Cardiac muscle cell (in vitro differentiated cells and primary cell): ENCODE measurements at regions not wholly inside any gene's neighbourhood (a gene's known extent, or its start where the extent isn't known, plus 50 kb on each side); places are given as distances from the start of the nearest gene placed in this dataset.

Experiments
- DNase-seq, 2 donors: peaks; one replicate each; pipeline versions ENCODE4 v3.0.0 to v3.0.0-alpha.2; 2010 to 2017; ENCODE audit warnings: low read depth in 1 of 2, low spot score in 1 of 2
- H3K27ac ChIP-seq: fragments of 200-600 bp; sonication (generic); 2 replicates; pipeline ENCODE4 v1.5.1; 2016
- H3K27me3 ChIP-seq: fragments of 200-600 bp; sonication (generic); 2 replicates; pipeline ENCODE4 v1.6.0; 2016; ENCODE audit warnings: control low read depth
- H3K36me3 ChIP-seq: fragments of 200-600 bp; sonication (generic); 2 replicates; pipeline ENCODE4 v1.5.1; 2016; ENCODE audit warnings: control low read depth
- H3K4me1 ChIP-seq: fragments of 200-600 bp; sonication (generic); 2 replicates; pipeline ENCODE4 v1.8.1; 2017; ENCODE audit warnings: low read depth, mild to moderate bottlenecking, mixed run types
- H3K4me3 ChIP-seq: fragments of 200-600 bp; sonication (generic); 2 replicates; pipeline ENCODE4 v1.5.1; 2016; ENCODE audit warnings: mild to moderate bottlenecking
- H3K9me3 ChIP-seq: fragments of 200-600 bp; sonication (generic); 2 replicates; pipeline ENCODE4 v1.5.1; 2017; ENCODE audit warnings: low read depth, mild to moderate bottlenecking, control low read depth
- CTCF ChIP-seq: IDR thresholded peaks from 2 replicates; pipeline ENCODE4 v1.5.1; 2012; ENCODE audit warnings: low read depth, mild to moderate bottlenecking, low read length

- no peak for DNase-seq
- no peaks in the 10 kb centered on the region for H3K36me3 ChIP-seq
- TF ChIP-seq CTCF: no peak
- no peak overlapping the region for H3K4me3 ChIP-seq
- no peaks in the 10 kb centered on the region for H3K27me3 ChIP-seq
- no peak overlapping the region for H3K27ac ChIP-seq
- peaks cover 6% of the 10 kb centered on the region for H3K4me1 ChIP-seq
- H3K9me3 ChIP-seq: no peaks in the 10 kb centered on the region
Observed at GRCh38 chr6:128599036-128599435, 78.6 kb upstream of the PTPRK start.

GRCh38 chr6:128598571-128598970, 78.2 kb upstream of the PTPRK start:
- no peak for DNase-seq

GRCh38 chr6:128597956-128598355, 77.6 kb upstream of the PTPRK start:
- Histone ChIP-seq H3K4me3 (no peak overlapping the region), H3K36me3 (no peaks in the 10 kb centered on the region), H3K27ac (no peak overlapping the region), H3K27me3 (no peaks in the 10 kb centered on the region), H3K4me1 (peaks cover 6% of the 10 kb centered on the region), H3K9me3 (no peaks in the 10 kb centered on the region)
- TF ChIP-seq CTCF: no peak
- no peak for DNase-seq

More at GRCh38 chr6:128598571-128598970, 78.2 kb upstream of the PTPRK start:
- Histone ChIP-seq H3K27me3 (no peaks in the 10 kb centered on the region), H3K4me1 (peaks cover 6% of the 10 kb centered on the region), H3K4me3 (no peak overlapping the region), H3K9me3 (no peaks in the 10 kb centered on the region), H3K27ac (no peak overlapping the region), H3K36me3 (no peaks in the 10 kb centered on the region)
- TF ChIP-seq CTCF: no peak

- no peaks in the 10 kb centered on the region for H3K36me3 ChIP-seq
- peaks cover 6% of the 10 kb centered on the region for H3K4me1 ChIP-seq
- no peak for DNase-seq
- no peak overlapping the region for H3K27ac ChIP-seq
- no peak for TF ChIP-seq CTCF
- H3K4me3 ChIP-seq: no peak overlapping the region
- no peaks in the 10 kb centered on the region for H3K27me3 ChIP-seq
- H3K9me3 ChIP-seq: no peaks in the 10 kb centered on the region
Observed at GRCh38 chr6:128597004-128597403, 76.6 kb upstream of the PTPRK start.

- no peak for DNase-seq
Observed at GRCh38 chr6:128595544-128595943, 75.1 kb upstream of the PTPRK start.

More at GRCh38 chr6:128595544-128595943, 75.1 kb upstream of the PTPRK start:
- no peak for TF ChIP-seq CTCF
- Histone ChIP-seq H3K4me1 (peaks cover 6% of the 10 kb centered on the region), H3K27me3 (no peaks in the 10 kb centered on the region), H3K27ac (no peak overlapping the region), H3K4me3 (no peak overlapping the region), H3K36me3 (no peaks in the 10 kb centered on the region), H3K9me3 (no peaks in the 10 kb centered on the region)
